KMS-11 (cell line): ENCODE measurements at regions not wholly inside any gene's neighbourhood (a gene's known extent, or its start where the extent isn't known, plus 50 kb on each side); places are given as distances from the start of the nearest gene placed in this dataset.

Source experiments
- H2AFZ ChIP-seq: fragments of 200-600 bp; sonication (generic); 2 replicates; pipeline ENCODE4 v1.6.1; 2016; ENCODE audit warnings: antibody characterized with exemption, mixed run types, low read depth
- H3K27ac ChIP-seq: fragments of 200-600 bp; sonication (generic); 2 replicates; pipeline ENCODE4 v1.6.1; 2016; ENCODE audit warnings: mild to moderate bottlenecking, mixed run types
- H3K27me3 ChIP-seq: fragments of 200-600 bp; sonication (generic); 2 replicates; pipeline ENCODE4 v1.6.1; 2017; ENCODE audit warnings: mild to moderate bottlenecking, low read depth, mixed run types, moderate library complexity; ENCODE audit not compliant: insufficient read depth
- H3K36me3 ChIP-seq: fragments of 200-600 bp; sonication (generic); 2 replicates; pipeline ENCODE4 v1.6.1; 2017; ENCODE audit warnings: mild to moderate bottlenecking, mixed run types; ENCODE audit not compliant: insufficient read depth
- H3K4me1 ChIP-seq: fragments of 200-600 bp; sonication (generic); 2 replicates; pipeline ENCODE4 v1.6.1; 2016; ENCODE audit warnings: mild to moderate bottlenecking, low read depth, mixed run types; ENCODE audit not compliant: poor library complexity, severe bottlenecking
- H3K4me2 ChIP-seq: fragments of 200-600 bp; sonication (generic); 2 replicates; pipeline ENCODE4 v1.7.0; 2016; ENCODE audit warnings: mild to moderate bottlenecking, mixed run types
- H3K4me3 ChIP-seq: fragments of 200-600 bp; sonication (generic); IDR thresholded peaks from 2 replicates; pipeline ENCODE4 v1.6.1; 2017; ENCODE audit warnings: low read depth, low read length, mixed read lengths; ENCODE audit not compliant: insufficient read depth
- H3K79me2 ChIP-seq: fragments of 200-600 bp; sonication (generic); 2 replicates; pipeline ENCODE4 v1.6.1; 2016; ENCODE audit warnings: low read depth, mixed run types; ENCODE audit not compliant: insufficient read depth
- H3K9ac ChIP-seq: fragments of 200-600 bp; sonication (generic); 2 replicates; pipeline ENCODE4 v1.6.1; 2016; ENCODE audit warnings: mild to moderate bottlenecking, mixed run types
- H4K20me1 ChIP-seq: fragments of 200-600 bp; sonication (generic); 2 replicates; pipeline ENCODE4 v1.6.1; 2016; ENCODE audit warnings: mild to moderate bottlenecking, mixed run types; ENCODE audit not compliant: insufficient read depth
- TF ChIP-seq, protein P1 (sequence below): fragments of 200-600 bp; sonication (generic); conservative IDR thresholded peaks from 2 replicates; pipeline ENCODE4 v1.6.1; 2017; ENCODE audit warnings: low read depth, mild to moderate bottlenecking, antibody characterized with exemption, low read length, moderate library complexity, mixed read lengths

DNA sequence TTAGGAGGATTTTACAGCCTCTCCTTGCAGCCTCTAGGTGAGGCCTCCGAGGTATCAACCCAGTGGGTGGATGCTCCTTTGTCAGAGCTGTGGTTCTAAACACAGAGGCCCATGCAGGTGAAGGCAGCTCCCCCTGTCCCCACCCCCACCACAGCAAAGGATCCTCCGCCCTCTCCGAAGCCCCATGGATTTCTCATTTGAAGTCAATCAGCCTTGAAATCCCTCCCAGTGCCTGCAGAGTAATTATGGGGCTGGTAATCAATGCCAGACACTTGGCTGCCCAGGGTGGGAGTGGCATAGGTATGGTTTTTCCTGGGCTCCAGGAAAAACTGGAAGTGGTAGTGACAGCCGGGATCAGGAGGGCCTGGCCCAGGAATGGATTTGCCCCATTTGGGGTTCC is 119.5 kb upstream of the CSF3R start:
- no peak overlapping the region for H3K9ac ChIP-seq
- H3K27ac ChIP-seq: no peak overlapping the region
- H3K79me2 ChIP-seq: no peaks in the 10 kb centered on the region
- TF ChIP-seq, protein P1, sequence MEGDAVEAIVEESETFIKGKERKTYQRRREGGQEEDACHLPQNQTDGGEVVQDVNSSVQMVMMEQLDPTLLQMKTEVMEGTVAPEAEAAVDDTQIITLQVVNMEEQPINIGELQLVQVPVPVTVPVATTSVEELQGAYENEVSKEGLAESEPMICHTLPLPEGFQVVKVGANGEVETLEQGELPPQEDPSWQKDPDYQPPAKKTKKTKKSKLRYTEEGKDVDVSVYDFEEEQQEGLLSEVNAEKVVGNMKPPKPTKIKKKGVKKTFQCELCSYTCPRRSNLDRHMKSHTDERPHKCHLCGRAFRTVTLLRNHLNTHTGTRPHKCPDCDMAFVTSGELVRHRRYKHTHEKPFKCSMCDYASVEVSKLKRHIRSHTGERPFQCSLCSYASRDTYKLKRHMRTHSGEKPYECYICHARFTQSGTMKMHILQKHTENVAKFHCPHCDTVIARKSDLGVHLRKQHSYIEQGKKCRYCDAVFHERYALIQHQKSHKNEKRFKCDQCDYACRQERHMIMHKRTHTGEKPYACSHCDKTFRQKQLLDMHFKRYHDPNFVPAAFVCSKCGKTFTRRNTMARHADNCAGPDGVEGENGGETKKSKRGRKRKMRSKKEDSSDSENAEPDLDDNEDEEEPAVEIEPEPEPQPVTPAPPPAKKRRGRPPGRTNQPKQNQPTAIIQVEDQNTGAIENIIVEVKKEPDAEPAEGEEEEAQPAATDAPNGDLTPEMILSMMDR: no peak
- no peaks in the 10 kb centered on the region for H4K20me1 ChIP-seq
- no peaks in the 10 kb centered on the region for H3K36me3 ChIP-seq
- no peaks in the 10 kb centered on the region for H3K4me1 ChIP-seq
- peaks cover 23% of the 10 kb centered on the region for H3K27me3 ChIP-seq
- no peak overlapping the region for H2AFZ ChIP-seq
- H3K4me2 ChIP-seq: no peak overlapping the region
- no peak overlapping the region for H3K4me3 ChIP-seq

DNA sequence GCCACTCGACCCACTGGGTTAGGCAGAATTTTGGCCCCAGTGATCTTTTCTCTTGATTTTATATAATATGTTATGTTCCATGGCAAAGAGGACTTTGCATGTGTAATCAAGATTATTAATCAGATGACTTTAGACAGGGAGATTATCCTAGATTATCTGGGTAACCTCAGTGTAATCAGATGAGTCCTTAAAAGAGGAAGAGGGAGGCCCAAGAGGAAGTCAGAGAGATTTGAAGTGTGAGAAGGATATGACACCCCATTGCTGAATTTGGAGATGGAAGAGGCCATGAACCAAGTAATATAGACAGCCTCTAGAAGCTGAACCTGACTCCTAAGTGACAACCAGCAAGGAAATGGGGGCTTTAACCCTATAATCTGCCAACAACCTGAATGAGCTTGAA is 117.1 kb upstream of the CSF3R start:
- Histone ChIP-seq H3K9ac (no peak overlapping the region), H3K27me3 (peaks cover 41% of the 10 kb centered on the region), H3K36me3 (no peaks in the 10 kb centered on the region), H3K27ac (no peak overlapping the region), H3K79me2 (no peaks in the 10 kb centered on the region), H3K4me3 (no peak overlapping the region), H3K4me2 (no peak overlapping the region), H3K4me1 (no peaks in the 10 kb centered on the region), H2AFZ (no peak overlapping the region), H4K20me1 (no peaks in the 10 kb centered on the region)
- TF ChIP-seq, protein P1: no peak

- TF ChIP-seq, protein P1: no peak
- Histone ChIP-seq H4K20me1 (no peaks in the 10 kb centered on the region), H3K4me2 (no peak overlapping the region), H3K79me2 (no peaks in the 10 kb centered on the region), H3K9ac (no peak overlapping the region), H2AFZ (no peak overlapping the region), H3K27me3 (peaks cover 61% of the 10 kb centered on the region), H3K36me3 (no peaks in the 10 kb centered on the region), H3K27ac (no peak overlapping the region), H3K4me3 (no peak overlapping the region), H3K4me1 (no peaks in the 10 kb centered on the region)
These were observed 114.8 kb upstream of the CSF3R start for GRCh38 chr1:36597514-36597913.

DNA sequence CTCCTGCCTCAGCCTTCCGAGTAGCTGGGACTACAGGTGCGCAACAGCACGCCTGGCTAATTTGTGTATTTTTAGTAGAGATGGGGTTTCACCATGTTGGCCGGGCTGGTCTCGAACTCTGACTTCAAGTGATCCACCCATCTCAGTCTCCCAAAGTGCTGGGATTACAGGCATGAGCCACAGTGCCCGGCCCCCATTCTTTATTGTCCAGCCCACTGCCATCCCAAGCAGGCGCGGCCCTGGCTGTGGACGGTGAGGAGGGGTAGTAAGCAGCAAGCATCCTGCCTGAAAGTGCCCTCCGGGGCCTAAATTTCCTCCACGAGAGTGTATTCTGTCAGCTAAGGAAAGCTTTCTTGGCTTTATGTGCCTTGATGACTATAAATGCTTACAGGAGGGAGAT is 113.2 kb upstream of the CSF3R start:
- Histone ChIP-seq H3K27ac (no peak overlapping the region), H3K79me2 (no peaks in the 10 kb centered on the region), H3K4me3 (no peak overlapping the region), H3K36me3 (no peaks in the 10 kb centered on the region), H3K27me3 (peaks cover 70% of the 10 kb centered on the region), H3K9ac (no peak overlapping the region), H2AFZ (no peak overlapping the region), H3K4me1 (no peaks in the 10 kb centered on the region), H4K20me1 (no peaks in the 10 kb centered on the region), H3K4me2 (no peak overlapping the region)
- TF ChIP-seq, protein P1: no peak
